SK-N-SH treated with all-trans-retinoic acid at 6 μM for 48 hours (cell line): ENCODE measurements at regions not wholly inside any gene's neighbourhood (a gene's known extent, or its start where the extent isn't known, plus 50 kb on each side); places are given as distances from the start of the nearest gene placed in this dataset.
A peak's percentile ranks its signal among the peaks of the same experiment; 100 is the strongest.

Experiments
- ATAC-seq: fragments of 200-7000 bp; cut with Tn5 transposase; 3 replicates; pipeline ENCODE4 v1.9.1; 2020; ENCODE audit warnings: mild to moderate bottlenecking, moderate library complexity
- ARNTL ChIP-seq: fragments of 450-650 bp; formaldehyde crosslinking; IDR thresholded peaks from 2 replicates; pipeline ENCODE4 v1.5.0; 2020; ENCODE audit warnings: low read depth, mild to moderate bottlenecking, moderate library complexity, borderline replicate concordance
- CSDC2 ChIP-seq: fragments of 250-450 bp; sonication (Bioruptor Pico); IDR thresholded peaks from 2 replicates; pipeline ENCODE4 v1.5.0; 2020; ENCODE audit warnings: mild to moderate bottlenecking, moderate library complexity
- ESRRG ChIP-seq: fragments of 250-450 bp; sonication (Bioruptor Pico); IDR thresholded peaks from 2 replicates; pipeline ENCODE4 v1.6.1; 2021; ENCODE audit warnings: mild to moderate bottlenecking
- GLIS3 ChIP-seq: fragments of 250-450 bp; sonication (Bioruptor Pico); IDR thresholded peaks from 2 replicates; pipeline ENCODE4 v1.5.0; 2020; ENCODE audit warnings: mild to moderate bottlenecking, moderate library complexity
- ISL1 ChIP-seq: fragments of 250-450 bp; sonication (Bioruptor Pico); IDR thresholded peaks from 2 replicates; pipeline ENCODE4 v2.1.2; 2022; ENCODE audit warnings: mild to moderate bottlenecking, moderate library complexity
- OSR1 ChIP-seq: fragments of 250-450 bp; sonication (Bioruptor Pico); IDR thresholded peaks from 2 replicates; pipeline ENCODE4 v1.8.0; 2022; ENCODE audit warnings: moderate library complexity, mild to moderate bottlenecking, inconsistent platforms
- PPARA ChIP-seq: fragments of 250-450 bp; sonication (Bioruptor Pico); IDR thresholded peaks from 2 replicates; pipeline ENCODE4 v1.5.0; 2020; ENCODE audit warnings: mild to moderate bottlenecking, borderline replicate concordance
- RARB ChIP-seq: fragments of 250-450 bp; sonication (Bioruptor Pico); IDR thresholded peaks from 2 replicates; pipeline ENCODE4 v1.8.0; 2021; ENCODE audit warnings: mild to moderate bottlenecking, moderate library complexity
- SNAI2 ChIP-seq: fragments of 250-450 bp; sonication (Bioruptor Pico); IDR thresholded peaks from 2 replicates; pipeline ENCODE4 v1.5.0; 2020; ENCODE audit warnings: mild to moderate bottlenecking, moderate library complexity
- TCF4 ChIP-seq: fragments of 250-450 bp; sonication (Bioruptor Pico); IDR thresholded peaks from 2 replicates; pipeline ENCODE4 v1.8.0; 2021; ENCODE audit warnings: mild to moderate bottlenecking, moderate library complexity, borderline replicate concordance
- TOX ChIP-seq: fragments of 250-450 bp; sonication (Bioruptor Pico); IDR thresholded peaks from 2 replicates; pipeline ENCODE4 v1.8.0; 2021; ENCODE audit warnings: mild to moderate bottlenecking, moderate library complexity, borderline replicate concordance
- TSHZ2 ChIP-seq: fragments of 250-450 bp; sonication (Bioruptor Pico); IDR thresholded peaks from 2 replicates; pipeline ENCODE4 v1.5.0; 2020; ENCODE audit warnings: mild to moderate bottlenecking, moderate library complexity
- ZC3H10 ChIP-seq: fragments of 250-450 bp; sonication (Bioruptor Pico); IDR thresholded peaks from 2 replicates; pipeline ENCODE4 v1.5.1; 2021; ENCODE audit warnings: mild to moderate bottlenecking, moderate library complexity
- ZFP30 ChIP-seq: fragments of 450-650 bp; formaldehyde crosslinking; IDR thresholded peaks from 2 replicates; pipeline ENCODE4 v1.5.0; 2022; ENCODE audit warnings: mild to moderate bottlenecking, moderate library complexity
- ZNF565 ChIP-seq: fragments of 450-650 bp; formaldehyde crosslinking; conservative IDR thresholded peaks from 2 replicates; pipeline ENCODE4 v1.5.0; 2020; ENCODE audit warnings: low read depth, mild to moderate bottlenecking, moderate library complexity
- ZNF70 ChIP-seq: fragments of 450-650 bp; formaldehyde crosslinking; IDR thresholded peaks from 2 replicates; pipeline ENCODE4 v1.5.0; 2020; ENCODE audit warnings: mild to moderate bottlenecking, moderate library complexity
- ZNF8 ChIP-seq: fragments of 450-650 bp; formaldehyde crosslinking; IDR thresholded peaks from 2 replicates; pipeline ENCODE4 v1.5.0; 2020; ENCODE audit warnings: mild to moderate bottlenecking, moderate library complexity
- TF ChIP-seq, protein P1 (sequence below): fragments of 250-450 bp; sonication (Bioruptor Pico); IDR thresholded peaks from 2 replicates; pipeline ENCODE4 v1.5.1; 2020; ENCODE audit warnings: low read depth, mild to moderate bottlenecking, moderate library complexity
- TF ChIP-seq, protein P2 (sequence below): fragments of 250-450 bp; sonication (Bioruptor Pico); IDR thresholded peaks from 2 replicates; pipeline ENCODE4 v1.8.0; 2021; ENCODE audit warnings: low read depth, mild to moderate bottlenecking, moderate library complexity, borderline replicate concordance

DNA sequence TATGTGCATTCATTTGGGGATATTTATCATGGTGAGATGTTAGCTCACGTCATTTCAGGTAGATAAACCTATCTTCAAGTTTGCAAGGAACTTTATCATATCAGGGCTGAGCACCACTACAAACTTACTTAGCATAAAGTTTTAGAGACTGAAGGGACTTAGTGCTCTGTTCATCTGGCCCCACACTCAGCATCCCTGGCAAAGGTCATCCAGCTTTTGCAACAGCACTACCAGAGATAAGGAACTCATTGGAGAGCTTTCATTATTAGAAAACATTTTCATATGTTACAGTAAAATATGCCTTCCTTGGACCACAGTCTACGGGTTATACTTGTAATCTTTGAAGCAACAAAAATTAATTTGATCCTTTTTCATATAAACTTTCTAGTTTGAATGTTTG, 263.4 kb downstream of the POU4F1 start:
- TF ChIP-seq ARNTL = no peak
- no peak for TF ChIP-seq ESRRG
- TF ChIP-seq, protein P1, sequence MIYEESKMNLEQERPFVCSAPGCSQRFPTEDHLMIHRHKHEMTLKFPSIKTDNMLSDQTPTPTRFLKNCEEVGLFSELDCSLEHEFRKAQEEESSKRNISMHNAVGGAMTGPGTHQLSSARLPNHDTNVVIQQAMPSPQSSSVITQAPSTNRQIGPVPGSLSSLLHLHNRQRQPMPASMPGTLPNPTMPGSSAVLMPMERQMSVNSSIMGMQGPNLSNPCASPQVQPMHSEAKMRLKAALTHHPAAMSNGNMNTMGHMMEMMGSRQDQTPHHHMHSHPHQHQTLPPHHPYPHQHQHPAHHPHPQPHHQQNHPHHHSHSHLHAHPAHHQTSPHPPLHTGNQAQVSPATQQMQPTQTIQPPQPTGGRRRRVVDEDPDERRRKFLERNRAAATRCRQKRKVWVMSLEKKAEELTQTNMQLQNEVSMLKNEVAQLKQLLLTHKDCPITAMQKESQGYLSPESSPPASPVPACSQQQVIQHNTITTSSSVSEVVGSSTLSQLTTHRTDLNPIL (CRISPR knock-in tag) = no peak
- no peak for TF ChIP-seq ZFP30 (CRISPR knock-in tag)
- no peak for TF ChIP-seq RARB (CRISPR knock-in tag)
- TF ChIP-seq TCF4 (CRISPR knock-in tag) = no peak
- no peak for TF ChIP-seq TOX (CRISPR knock-in tag)
- TF ChIP-seq ZNF565 = no peak
- no peak for TF ChIP-seq OSR1 (CRISPR knock-in tag)
- ATAC-seq = no peak

DNA sequence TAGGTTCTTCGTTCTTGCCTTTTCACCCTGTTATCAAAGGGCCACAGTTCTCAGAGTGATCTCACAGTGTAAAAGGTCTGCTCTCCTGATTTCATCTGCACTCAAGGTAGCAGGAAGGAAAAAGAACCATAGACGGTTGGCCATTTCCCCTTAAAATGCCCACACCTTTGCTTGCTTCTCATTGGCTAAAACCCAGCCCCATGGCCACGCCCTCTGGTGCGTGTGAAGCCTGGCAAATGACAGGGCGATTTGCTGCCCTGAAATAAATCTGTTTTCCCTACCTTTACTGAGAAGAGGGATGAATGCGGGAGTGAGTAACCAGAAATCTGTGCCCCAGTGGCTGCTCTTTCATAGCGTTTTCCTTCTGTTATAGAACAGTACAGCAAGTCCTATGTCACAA, 269.3 kb downstream of the POU4F1 start:
- no peak for ATAC-seq
- no peak for TF ChIP-seq SNAI2 (CRISPR knock-in tag)
- TF ChIP-seq ARNTL = no peak
- TF ChIP-seq TCF4 (CRISPR knock-in tag) = no peak
- no peak for TF ChIP-seq PPARA (CRISPR knock-in tag)
- no peak for TF ChIP-seq ZC3H10 (CRISPR knock-in tag)
- no peak for TF ChIP-seq OSR1 (CRISPR knock-in tag)

- ATAC-seq = peak; percentile 93
- peak; percentile 80 for TF ChIP-seq ISL1 (CRISPR knock-in tag)
- no peak for TF ChIP-seq OSR1 (CRISPR knock-in tag)
- no peak for TF ChIP-seq CSDC2 (CRISPR knock-in tag)
- peak; percentile 22; the same call in 1 of the 2 replicates for TF ChIP-seq RARB (CRISPR knock-in tag)
- peak; percentile 69 for TF ChIP-seq ZNF70 (CRISPR knock-in tag)
- TF ChIP-seq TOX (CRISPR knock-in tag) = 0 out of 2 replicates have a peak, but pooled peaks have one; percentile 24
- 0 out of 2 replicates have a peak, but pooled peaks have one; percentile 33 for TF ChIP-seq TCF4 (CRISPR knock-in tag)
Observed at GRCh38 chr13:78326633-78327032, 276.7 kb downstream of the POU4F1 start.

DNA sequence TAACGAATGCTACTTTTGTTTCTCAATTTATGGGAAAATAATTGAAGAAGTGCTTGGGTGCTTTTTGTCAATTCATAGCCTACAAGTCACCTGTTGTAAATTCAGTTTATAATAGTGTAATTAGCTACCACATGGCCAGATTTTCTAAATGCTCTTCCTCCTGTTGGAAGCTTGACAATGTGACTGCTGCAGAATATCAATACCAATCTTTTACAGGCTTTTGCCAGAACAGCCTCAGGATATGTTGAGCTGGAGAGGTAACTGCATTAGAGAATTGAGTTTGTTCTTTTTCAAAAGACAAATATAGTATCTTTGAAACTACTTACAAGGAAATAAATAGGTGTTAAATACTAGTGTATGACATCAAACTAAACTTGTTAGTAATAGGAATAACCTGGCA, 277.8 kb downstream of the POU4F1 start:
- no peak for ATAC-seq
- TF ChIP-seq TCF4 (CRISPR knock-in tag) (peak; percentile 71; the same call in 1 of the 2 replicates), ZNF8 (CRISPR knock-in tag) (no peak), SNAI2 (CRISPR knock-in tag) (no peak)

GRCh38 chr13:78323848-78324247, 279.5 kb downstream of the POU4F1 start:
- ATAC-seq = peak; percentile 52
- TF ChIP-seq ISL1 (CRISPR knock-in tag) = peak; percentile 77
- no peak for TF ChIP-seq SNAI2 (CRISPR knock-in tag)
- TF ChIP-seq, protein P2, sequence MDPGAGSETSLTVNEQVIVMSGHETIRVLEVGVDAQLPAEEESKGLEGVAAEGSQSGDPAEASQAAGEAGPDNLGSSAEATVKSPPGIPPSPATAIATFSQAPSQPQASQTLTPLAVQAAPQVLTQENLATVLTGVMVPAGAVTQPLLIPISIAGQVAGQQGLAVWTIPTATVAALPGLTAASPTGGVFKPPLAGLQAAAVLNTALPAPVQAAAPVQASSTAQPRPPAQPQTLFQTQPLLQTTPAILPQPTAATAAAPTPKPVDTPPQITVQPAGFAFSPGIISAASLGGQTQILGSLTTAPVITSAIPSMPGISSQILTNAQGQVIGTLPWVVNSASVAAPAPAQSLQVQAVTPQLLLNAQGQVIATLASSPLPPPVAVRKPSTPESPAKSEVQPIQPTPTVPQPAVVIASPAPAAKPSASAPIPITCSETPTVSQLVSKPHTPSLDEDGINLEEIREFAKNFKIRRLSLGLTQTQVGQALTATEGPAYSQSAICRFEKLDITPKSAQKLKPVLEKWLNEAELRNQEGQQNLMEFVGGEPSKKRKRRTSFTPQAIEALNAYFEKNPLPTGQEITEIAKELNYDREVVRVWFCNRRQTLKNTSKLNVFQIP (CRISPR knock-in tag) = no peak
- no peak for TF ChIP-seq GLIS3 (CRISPR knock-in tag)

- TF ChIP-seq TOX (CRISPR knock-in tag) (no peak), RARB (CRISPR knock-in tag) (no peak), ARNTL (no peak), TSHZ2 (CRISPR knock-in tag) (no peak)
- ATAC-seq = peak; percentile 70
Observed at GRCh38 chr13:78323040-78323439, 280.3 kb downstream of the POU4F1 start.
